ENCODE measurements at regions not wholly inside any gene's neighbourhood (a gene's known extent, or its start where the extent isn't known, plus 50 kb on each side); places are given as distances from the start of the nearest gene placed in this dataset.

DNA sequence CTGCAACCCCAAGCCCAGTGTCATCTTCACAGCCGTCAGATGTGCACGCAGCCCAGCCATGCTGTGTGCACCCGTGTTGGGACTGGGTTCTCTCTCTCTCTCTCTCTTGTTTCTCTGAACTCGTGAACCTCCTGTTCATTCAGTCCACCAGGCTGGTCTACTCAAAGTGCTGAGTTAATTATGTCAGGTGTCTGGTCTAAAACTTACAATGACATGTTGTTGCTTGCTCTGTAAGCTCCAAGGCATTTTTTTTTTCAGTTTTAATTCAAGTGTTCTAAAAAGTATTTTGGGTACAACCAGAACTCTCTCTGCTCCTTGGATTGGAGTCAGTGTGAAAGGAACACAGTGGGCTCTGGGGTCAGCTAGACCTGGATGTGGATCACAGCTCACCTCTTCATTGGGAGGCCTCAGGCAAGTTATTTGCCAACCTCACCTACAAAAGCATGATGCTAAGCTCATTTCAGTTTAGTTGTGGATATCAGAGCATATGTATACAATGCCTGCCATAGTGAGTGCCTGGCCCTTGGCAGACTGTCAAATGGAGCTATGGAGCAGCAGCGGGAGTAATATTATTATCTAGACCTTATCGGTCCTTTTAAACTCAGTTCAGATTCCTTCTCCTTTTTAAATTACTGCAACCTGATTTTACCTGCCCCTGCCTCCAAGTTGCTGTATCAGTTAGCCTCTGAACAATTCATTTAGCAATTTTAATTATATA, 59.5 kb downstream of the PLEKHG1 start:
- no peaks in the 10 kb centered on the region for H3K9me3 Mint-ChIP-seq
- no peak for ATAC-seq (ENCODE audit: low read depth)
- no peak overlapping the region for H3K4me3 Mint-ChIP-seq
- no peaks in the 10 kb centered on the region for H3K27me3 Mint-ChIP-seq
- CTCF ChIA-PET = no interaction called here
- peak overlapping the region; percentile 19 for H3K27ac Mint-ChIP-seq
- TF ChIP-seq, protein P1, sequence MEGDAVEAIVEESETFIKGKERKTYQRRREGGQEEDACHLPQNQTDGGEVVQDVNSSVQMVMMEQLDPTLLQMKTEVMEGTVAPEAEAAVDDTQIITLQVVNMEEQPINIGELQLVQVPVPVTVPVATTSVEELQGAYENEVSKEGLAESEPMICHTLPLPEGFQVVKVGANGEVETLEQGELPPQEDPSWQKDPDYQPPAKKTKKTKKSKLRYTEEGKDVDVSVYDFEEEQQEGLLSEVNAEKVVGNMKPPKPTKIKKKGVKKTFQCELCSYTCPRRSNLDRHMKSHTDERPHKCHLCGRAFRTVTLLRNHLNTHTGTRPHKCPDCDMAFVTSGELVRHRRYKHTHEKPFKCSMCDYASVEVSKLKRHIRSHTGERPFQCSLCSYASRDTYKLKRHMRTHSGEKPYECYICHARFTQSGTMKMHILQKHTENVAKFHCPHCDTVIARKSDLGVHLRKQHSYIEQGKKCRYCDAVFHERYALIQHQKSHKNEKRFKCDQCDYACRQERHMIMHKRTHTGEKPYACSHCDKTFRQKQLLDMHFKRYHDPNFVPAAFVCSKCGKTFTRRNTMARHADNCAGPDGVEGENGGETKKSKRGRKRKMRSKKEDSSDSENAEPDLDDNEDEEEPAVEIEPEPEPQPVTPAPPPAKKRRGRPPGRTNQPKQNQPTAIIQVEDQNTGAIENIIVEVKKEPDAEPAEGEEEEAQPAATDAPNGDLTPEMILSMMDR (IDR thresholded peaks at IDR 0.05) = no peak
- H3K36me3 Mint-ChIP-seq (ENCODE audit: low read depth) = peaks cover 87% of the 10 kb centered on the region
- POLR2A ChIA-PET = interaction anchor here (0.5 to 1.3 kb wide), 3 partner anchors 16 to 47 kb away, joined by 3 to 4 read pairs (median 3); no protein-coding TSS in a partner anchor
- peaks cover 51% of the 10 kb centered on the region for H3K4me1 Mint-ChIP-seq
- intact Hi-C loops (cut with micrococcal nuclease) = no loop called here
- no peak for DNase-seq

DNA sequence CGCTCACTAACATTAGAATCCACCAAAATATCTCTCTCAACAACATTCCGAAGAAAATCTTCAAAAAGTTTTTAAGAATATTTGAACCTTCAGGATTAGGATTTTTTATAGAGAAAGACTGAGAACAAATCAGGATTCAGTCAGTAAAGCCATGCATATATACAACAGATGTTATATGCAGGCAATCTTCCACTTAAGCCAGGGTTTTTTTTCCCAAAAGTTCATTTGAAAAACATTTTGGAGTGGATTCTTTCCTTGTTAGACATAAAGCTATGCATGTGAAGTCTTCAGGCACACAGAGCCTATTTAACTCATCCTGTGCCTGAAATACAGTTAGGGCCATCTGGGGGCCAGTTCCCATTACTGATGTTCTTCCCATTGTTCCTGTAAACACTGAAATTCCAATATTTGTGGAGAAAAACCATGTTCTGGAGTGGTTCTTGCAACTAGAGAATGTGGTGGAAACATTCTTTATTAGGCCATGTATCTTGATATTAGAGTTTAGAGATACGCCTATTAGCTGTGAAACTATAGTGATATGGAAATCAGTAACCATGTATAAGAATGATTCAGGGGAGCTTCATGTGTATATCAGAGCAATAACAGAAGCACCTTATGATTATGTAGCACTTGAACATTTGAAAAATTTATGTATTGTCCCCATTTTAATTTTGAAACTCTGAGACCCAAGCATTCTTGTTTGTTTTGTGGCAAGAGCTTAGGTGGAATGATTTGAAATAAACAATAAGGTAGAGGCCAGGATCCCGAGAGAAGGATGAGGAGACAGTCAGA, 61.7 kb downstream of the PLEKHG1 start:
- H3K27ac Mint-ChIP-seq = peak overlapping the region; percentile 39
- CTCF ChIA-PET = interaction anchor here (1.3 to 1.6 kb wide), 2 partner anchors 26 to 243 kb away, joined by 3 to 5 read pairs; no protein-coding TSS in a partner anchor
- TF ChIP-seq, protein P1 (IDR thresholded peaks at IDR 0.05) = no peak
- H3K9me3 Mint-ChIP-seq = no peaks in the 10 kb centered on the region
- intact Hi-C loops (cut with micrococcal nuclease) = loop anchor here (2.0 kb wide), 1 partner anchor 15 kb away; no protein-coding TSS in a partner anchor
- ATAC-seq (ENCODE audit: low read depth) (no peak), DNase-seq (no peak)
- no peak overlapping the region for H3K4me3 Mint-ChIP-seq
- peaks cover 64% of the 10 kb centered on the region for H3K4me1 Mint-ChIP-seq
- peaks cover 87% of the 10 kb centered on the region for H3K36me3 Mint-ChIP-seq (ENCODE audit: low read depth)
- POLR2A ChIA-PET = interaction anchor here (1.0 to 1.8 kb wide), 3 partner anchors 21 to 61 kb away, joined by 3 to 9 read pairs (median 5); no protein-coding TSS in a partner anchor
- no peaks in the 10 kb centered on the region for H3K27me3 Mint-ChIP-seq

DNA sequence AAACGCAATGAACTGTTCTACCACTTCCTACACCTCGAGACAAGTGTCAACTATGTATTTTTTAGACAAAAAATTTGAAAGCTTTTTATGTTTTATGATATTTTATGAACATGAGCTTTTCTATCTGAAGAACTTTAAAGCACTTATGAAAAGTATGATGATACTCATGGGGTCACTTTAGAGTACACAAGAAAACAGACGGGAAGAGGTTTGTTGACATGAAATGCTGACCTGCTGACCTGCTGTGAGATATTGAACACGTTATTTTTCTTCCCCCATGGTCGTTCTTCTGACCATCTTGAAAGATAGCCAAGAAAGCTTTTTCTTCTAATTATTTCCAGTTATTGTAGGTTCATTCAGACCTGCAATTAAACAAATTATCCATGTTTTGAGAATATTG, 63.1 kb downstream of the PLEKHG1 start:
- ChIA-PET POLR2A (interaction anchor here (1.8 kb wide), 1 partner anchor 62 kb away, joined by 5 read pairs; no protein-coding TSS in a partner anchor), CTCF (interaction anchor here (1.0 to 1.6 kb wide), 3 partner anchors 30 to 244 kb away, joined by 3 to 5 read pairs (median 3); no protein-coding TSS in a partner anchor)
- DNase-seq = no peak
- H3K27ac Mint-ChIP-seq = no peak overlapping the region
- peaks cover 82% of the 10 kb centered on the region for H3K36me3 Mint-ChIP-seq (ENCODE audit: low read depth)
- H3K9me3 Mint-ChIP-seq = no peaks in the 10 kb centered on the region
- TF ChIP-seq, protein P1 (IDR thresholded peaks at IDR 0.05) = no peak
- H3K4me1 Mint-ChIP-seq = peaks cover 60% of the 10 kb centered on the region
- intact Hi-C loops (cut with micrococcal nuclease) = no loop called here
- no peak overlapping the region for H3K4me3 Mint-ChIP-seq
- H3K27me3 Mint-ChIP-seq = no peaks in the 10 kb centered on the region
- no peak for ATAC-seq (ENCODE audit: low read depth)

DNA sequence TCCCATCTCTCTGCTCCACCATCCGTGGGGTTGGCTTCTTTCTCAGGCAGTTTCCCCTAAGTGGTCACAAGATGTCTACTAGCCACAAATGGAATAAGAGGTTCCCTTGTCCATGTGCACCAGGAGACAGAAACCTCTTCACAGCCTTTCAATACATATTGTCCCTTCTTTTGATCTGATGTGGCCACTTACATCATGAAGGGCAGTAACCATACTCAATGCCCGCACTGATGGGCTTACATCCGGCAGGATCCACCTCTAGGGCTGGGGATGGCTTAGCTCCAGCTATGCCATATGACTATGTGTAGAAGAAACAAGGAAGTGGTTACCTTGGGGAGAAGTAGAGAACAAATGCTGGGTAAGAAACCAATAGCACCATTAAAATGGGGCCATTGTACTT, 64.4 kb downstream of the PLEKHG1 start:
- Mint-ChIP-seq H3K27ac (peak overlapping the region; percentile 37), H3K36me3 (ENCODE audit: low read depth) (peaks cover 83% of the 10 kb centered on the region), H3K4me3 (no peak overlapping the region), H3K4me1 (peaks cover 62% of the 10 kb centered on the region), H3K9me3 (no peaks in the 10 kb centered on the region), H3K27me3 (no peaks in the 10 kb centered on the region)
- DNase-seq = no peak
- CTCF ChIA-PET = no interaction called here
- no peak for ATAC-seq (ENCODE audit: low read depth)
- intact Hi-C loops (cut with micrococcal nuclease) = no loop called here
- TF ChIP-seq, protein P1 (IDR thresholded peaks at IDR 0.05) = no peak
- POLR2A ChIA-PET = interaction anchor here (0.7 kb wide), 1 partner anchor 24 kb away, joined by 4 read pairs; no protein-coding TSS in a partner anchor

DNA sequence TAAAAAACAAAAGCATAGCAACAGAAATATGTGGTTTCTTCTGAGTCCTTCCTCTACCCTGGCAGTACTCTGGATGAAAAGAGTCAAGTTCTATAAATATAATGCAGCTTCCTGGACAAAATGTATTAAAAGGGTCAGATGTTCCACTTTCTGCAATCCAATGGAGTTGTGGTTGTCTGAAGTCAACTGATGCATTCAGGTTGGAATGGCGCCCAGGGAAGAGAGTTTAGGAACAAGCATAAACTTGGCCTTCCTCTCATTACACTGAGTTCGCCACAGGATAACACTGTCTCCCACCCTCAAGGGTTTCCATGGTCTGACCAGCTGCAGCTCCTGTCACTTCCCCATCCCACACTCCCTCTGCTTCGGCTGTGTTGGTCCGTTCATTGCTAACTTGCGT, 66.4 kb downstream of the PLEKHG1 start:
- TF ChIP-seq, protein P1 (IDR thresholded peaks at IDR 0.05) = no peak
- Mint-ChIP-seq H3K4me3 (no peak overlapping the region), H3K27ac (peak overlapping the region; percentile 50), H3K9me3 (no peaks in the 10 kb centered on the region), H3K36me3 (ENCODE audit: low read depth) (peaks cover 72% of the 10 kb centered on the region), H3K4me1 (peaks cover 51% of the 10 kb centered on the region), H3K27me3 (no peaks in the 10 kb centered on the region)
- DNase-seq (no peak), ATAC-seq (ENCODE audit: low read depth) (no peak)
- ChIA-PET POLR2A (no interaction called here), CTCF (interaction anchor here (1.3 kb wide), 1 partner anchor 76 kb away, joined by 4 read pairs; no protein-coding TSS in a partner anchor)
- intact Hi-C loops (cut with micrococcal nuclease) = no loop called here
